ENCODE measurements at regions not wholly inside any gene's neighbourhood (a gene's known extent, or its start where the extent isn't known, plus 50 kb on each side); places are given as distances from the start of the nearest gene placed in this dataset.
A peak's percentile ranks its signal among the peaks of the same experiment; 100 is the strongest.

GRCh38 chr1:108051631-108052377, 86.8 kb upstream of the VAV3 start (continued):
- no peak for TF ChIP-seq ZMAT5 (CRISPR knock-in tag; IDR thresholded peaks at IDR 0.05; ENCODE audit: borderline replicate concordance, low read depth)
- no peak for TF ChIP-seq REST (IDR thresholded peaks at IDR 0.05; ENCODE audit: borderline replicate concordance in 1 of 2, low read depth in 1 of 2, low read length in 2 of 2)
- TF ChIP-seq NFKB2 (CRISPR knock-in tag; IDR thresholded peaks at IDR 0.05; ENCODE audit: borderline replicate concordance), result no peak
- no peak for TF ChIP-seq ZNF460 (CRISPR knock-in tag; IDR thresholded peaks at IDR 0.05; ENCODE audit: borderline replicate concordance)
- TF ChIP-seq TCF7L2 (IDR thresholded peaks at IDR 0.05; ENCODE audit: low read depth, low read length), result 0 out of 2 replicates have a peak, but pooled peaks have one; percentile 28
- no peak for TF ChIP-seq HMGXB3 (CRISPR knock-in tag; IDR thresholded peaks at IDR 0.05; ENCODE audit: borderline replicate concordance)
- TF ChIP-seq BATF2 (CRISPR knock-in tag; IDR thresholded peaks at IDR 0.05), result no peak
- no peak for TF ChIP-seq ZNF607 (CRISPR knock-in tag; IDR thresholded peaks at IDR 0.05; ENCODE audit: borderline replicate concordance)
- TF ChIP-seq ZNF781 (CRISPR knock-in tag; IDR thresholded peaks at IDR 0.05; ENCODE audit: borderline replicate concordance, not compliant biosample characterization), result no peak
- TF ChIP-seq ZNF205 (CRISPR knock-in tag; IDR thresholded peaks at IDR 0.05), result no peak
- TF ChIP-seq ZNF75D (CRISPR knock-in tag; IDR thresholded peaks at IDR 0.05; ENCODE audit: borderline replicate concordance), result no peak
- TF ChIP-seq, protein P1, sequence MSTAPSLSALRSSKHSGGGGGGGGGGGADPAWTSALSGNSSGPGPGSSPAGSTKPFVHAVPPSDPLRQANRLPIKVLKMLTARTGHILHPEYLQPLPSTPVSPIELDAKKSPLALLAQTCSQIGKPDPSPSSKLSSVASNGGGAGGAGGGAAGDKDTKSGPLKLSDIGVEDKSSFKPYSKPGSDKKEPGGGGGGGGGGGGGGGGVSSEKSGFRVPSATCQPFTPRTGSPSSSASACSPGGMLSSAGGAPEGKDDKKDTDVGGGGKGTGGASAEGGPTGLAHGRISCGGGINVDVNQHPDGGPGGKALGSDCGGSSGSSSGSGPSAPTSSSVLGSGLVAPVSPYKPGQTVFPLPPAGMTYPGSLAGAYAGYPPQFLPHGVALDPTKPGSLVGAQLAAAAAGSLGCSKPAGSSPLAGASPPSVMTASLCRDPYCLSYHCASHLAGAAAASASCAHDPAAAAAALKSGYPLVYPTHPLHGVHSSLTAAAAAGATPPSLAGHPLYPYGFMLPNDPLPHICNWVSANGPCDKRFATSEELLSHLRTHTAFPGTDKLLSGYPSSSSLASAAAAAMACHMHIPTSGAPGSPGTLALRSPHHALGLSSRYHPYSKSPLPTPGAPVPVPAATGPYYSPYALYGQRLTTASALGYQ (CRISPR knock-in tag; IDR thresholded peaks at IDR 0.05), result 0 out of 2 replicates have a peak, but pooled peaks have one; percentile 41
- no peak for TF ChIP-seq BRD4 (CRISPR knock-in tag; IDR thresholded peaks at IDR 0.05)
- no peak for TF ChIP-seq FOXP1 (IDR thresholded peaks at IDR 0.05)
- TF ChIP-seq FOXP1 (CRISPR knock-in tag; IDR thresholded peaks at IDR 0.05), result no peak
- 0 out of 2 replicates have a peak, but pooled peaks have one; percentile 38 for TF ChIP-seq ZNF264 (CRISPR knock-in tag; IDR thresholded peaks at IDR 0.05)

Measured in HepG2 (cell line).